ENCODE measurements at regions not wholly inside any gene's neighbourhood (a gene's known extent, or its start where the extent isn't known, plus 50 kb on each side); places are given as distances from the start of the nearest gene placed in this dataset.

DNA sequence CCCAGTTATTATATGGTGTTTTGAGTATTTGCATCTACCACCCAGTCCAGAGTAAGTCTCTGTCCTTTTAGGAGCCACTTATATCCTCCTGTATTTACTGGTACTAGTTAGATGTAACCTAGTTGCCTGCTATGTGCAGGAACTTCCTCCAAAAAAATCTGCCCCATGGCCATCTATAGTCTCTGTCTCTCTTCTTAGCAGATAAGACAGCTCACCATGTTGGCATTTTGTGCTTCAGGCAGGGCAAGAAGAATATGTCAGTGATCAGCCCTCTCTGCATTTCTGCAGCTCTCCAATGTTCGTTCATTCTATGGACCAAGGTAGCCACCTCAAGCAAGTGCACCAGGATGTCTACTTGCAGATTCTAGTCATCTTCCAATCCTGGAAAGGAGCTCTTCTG is 446.5 kb downstream of the TLE1 start:
- TF ChIP-seq RAD21 (IDR thresholded peaks at IDR 0.05 in 1 of 2, conservative IDR thresholded peaks at IDR 0.05 in 1 of 2; ENCODE audit: low read depth in 2 of 2, low read length in 2 of 2) = no peak
- TF ChIP-seq EP300 (IDR thresholded peaks at IDR 0.05; ENCODE audit: borderline replicate concordance in 1 of 2, low read depth in 2 of 2, low read length in 2 of 2) = no peak
- TF ChIP-seq KDM1A (IDR thresholded peaks at IDR 0.05; ENCODE audit: borderline replicate concordance, low read length) = no peak
- TF ChIP-seq, protein P1, sequence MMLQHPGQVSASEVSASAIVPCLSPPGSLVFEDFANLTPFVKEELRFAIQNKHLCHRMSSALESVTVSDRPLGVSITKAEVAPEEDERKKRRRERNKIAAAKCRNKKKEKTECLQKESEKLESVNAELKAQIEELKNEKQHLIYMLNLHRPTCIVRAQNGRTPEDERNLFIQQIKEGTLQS (IDR thresholded peaks at IDR 0.05; ENCODE audit: insufficient read depth, low read depth, low read length) = no peak
